ENCODE measurements at regions not wholly inside any gene's neighbourhood (a gene's known extent, or its start where the extent isn't known, plus 50 kb on each side); places are given as distances from the start of the nearest gene placed in this dataset.

DNA sequence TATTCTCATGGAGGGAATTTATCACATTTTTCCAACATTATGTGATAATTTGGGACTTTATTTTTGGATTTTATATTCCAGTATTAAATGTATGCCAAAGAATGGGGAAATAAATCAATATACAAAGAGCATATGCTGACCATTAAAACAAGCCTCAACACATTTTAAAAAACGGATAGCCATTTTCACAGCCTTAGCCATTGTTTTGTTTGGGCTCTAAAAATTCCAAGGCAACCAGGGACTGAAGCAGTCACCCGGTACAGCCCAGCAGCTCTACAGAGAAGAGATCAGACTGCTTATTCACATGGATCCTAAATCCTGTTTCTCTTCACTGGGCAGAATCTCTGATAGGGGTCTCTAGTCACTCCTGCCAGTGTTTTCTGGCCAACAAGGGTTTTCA, 150.2 kb upstream of the OGFRL1 start:
- TF ChIP-seq, protein P1, sequence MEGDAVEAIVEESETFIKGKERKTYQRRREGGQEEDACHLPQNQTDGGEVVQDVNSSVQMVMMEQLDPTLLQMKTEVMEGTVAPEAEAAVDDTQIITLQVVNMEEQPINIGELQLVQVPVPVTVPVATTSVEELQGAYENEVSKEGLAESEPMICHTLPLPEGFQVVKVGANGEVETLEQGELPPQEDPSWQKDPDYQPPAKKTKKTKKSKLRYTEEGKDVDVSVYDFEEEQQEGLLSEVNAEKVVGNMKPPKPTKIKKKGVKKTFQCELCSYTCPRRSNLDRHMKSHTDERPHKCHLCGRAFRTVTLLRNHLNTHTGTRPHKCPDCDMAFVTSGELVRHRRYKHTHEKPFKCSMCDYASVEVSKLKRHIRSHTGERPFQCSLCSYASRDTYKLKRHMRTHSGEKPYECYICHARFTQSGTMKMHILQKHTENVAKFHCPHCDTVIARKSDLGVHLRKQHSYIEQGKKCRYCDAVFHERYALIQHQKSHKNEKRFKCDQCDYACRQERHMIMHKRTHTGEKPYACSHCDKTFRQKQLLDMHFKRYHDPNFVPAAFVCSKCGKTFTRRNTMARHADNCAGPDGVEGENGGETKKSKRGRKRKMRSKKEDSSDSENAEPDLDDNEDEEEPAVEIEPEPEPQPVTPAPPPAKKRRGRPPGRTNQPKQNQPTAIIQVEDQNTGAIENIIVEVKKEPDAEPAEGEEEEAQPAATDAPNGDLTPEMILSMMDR (conservative IDR thresholded peaks at IDR 0.05) = no peak
- no peak for TF ChIP-seq ZFX (IDR thresholded peaks at IDR 0.05)
